Uterus (tissue), 2 donors: ENCODE measurements at regions not wholly inside any gene's neighbourhood (a gene's known extent, or its start where the extent isn't known, plus 50 kb on each side); places are given as distances from the start of the nearest gene placed in this dataset.

Source experiments
- POLR2A ChIP-seq, 2 donors: fragments of 450-650 bp; IDR thresholded peaks; one replicate each; pipeline ENCODE4 v1.6.1; 2016; ENCODE audit warnings: antibody characterized with exemption in 2 of 2, mild to moderate bottlenecking in 1 of 2, moderate library complexity in 1 of 2
- TF ChIP-seq, protein P1 (sequence below), 4 experiments: fragments of 200-600 bp in 2 of 4; fragments of 450-650 bp in 2 of 4; sonication (generic) in 2 of 4; IDR thresholded peaks; one replicate each; pipeline ENCODE4 v1.5.1; 2016 to 2019; ENCODE audit warnings: antibody characterized with exemption in 4 of 4, mild to moderate bottlenecking in 2 of 4, moderate library complexity in 1 of 4

GRCh38 chr14:58784931-58785330, 147.2 kb downstream of the DACT1 start:
- TF ChIP-seq, protein P1, sequence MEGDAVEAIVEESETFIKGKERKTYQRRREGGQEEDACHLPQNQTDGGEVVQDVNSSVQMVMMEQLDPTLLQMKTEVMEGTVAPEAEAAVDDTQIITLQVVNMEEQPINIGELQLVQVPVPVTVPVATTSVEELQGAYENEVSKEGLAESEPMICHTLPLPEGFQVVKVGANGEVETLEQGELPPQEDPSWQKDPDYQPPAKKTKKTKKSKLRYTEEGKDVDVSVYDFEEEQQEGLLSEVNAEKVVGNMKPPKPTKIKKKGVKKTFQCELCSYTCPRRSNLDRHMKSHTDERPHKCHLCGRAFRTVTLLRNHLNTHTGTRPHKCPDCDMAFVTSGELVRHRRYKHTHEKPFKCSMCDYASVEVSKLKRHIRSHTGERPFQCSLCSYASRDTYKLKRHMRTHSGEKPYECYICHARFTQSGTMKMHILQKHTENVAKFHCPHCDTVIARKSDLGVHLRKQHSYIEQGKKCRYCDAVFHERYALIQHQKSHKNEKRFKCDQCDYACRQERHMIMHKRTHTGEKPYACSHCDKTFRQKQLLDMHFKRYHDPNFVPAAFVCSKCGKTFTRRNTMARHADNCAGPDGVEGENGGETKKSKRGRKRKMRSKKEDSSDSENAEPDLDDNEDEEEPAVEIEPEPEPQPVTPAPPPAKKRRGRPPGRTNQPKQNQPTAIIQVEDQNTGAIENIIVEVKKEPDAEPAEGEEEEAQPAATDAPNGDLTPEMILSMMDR (IDR thresholded peaks at IDR 0.05): no peak
- TF ChIP-seq POLR2A (IDR thresholded peaks at IDR 0.05): no peak
